ENCODE measurements at regions not wholly inside any gene's neighbourhood (a gene's known extent, or its start where the extent isn't known, plus 50 kb on each side); places are given as distances from the start of the nearest gene placed in this dataset.
"Not testable (repeated sequence)": the region's sequence is repeated elsewhere in the genome, so short reads cannot be mapped to it uniquely, and the experiment has no call there.

DNA sequence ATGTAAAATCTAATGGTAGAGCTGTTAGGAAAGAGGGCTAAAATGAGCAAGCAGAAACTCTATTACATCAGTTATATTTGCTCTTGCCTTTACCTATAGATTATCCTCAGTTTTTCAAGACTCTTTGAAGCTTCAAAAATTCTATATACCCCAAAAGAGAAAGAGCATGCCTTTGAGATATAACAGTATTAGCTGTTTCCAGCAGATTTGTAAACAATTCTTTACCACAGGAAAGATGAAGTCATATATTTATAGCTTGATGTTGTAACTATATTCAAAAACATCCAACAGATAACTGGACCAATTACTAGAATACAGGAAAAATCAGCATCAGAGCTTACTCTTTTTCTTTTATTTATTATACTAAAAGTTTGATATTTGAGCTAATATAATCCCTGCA, 416.2 kb upstream of the TPK1 start:
- FAIRE-seq: no peak

DNA sequence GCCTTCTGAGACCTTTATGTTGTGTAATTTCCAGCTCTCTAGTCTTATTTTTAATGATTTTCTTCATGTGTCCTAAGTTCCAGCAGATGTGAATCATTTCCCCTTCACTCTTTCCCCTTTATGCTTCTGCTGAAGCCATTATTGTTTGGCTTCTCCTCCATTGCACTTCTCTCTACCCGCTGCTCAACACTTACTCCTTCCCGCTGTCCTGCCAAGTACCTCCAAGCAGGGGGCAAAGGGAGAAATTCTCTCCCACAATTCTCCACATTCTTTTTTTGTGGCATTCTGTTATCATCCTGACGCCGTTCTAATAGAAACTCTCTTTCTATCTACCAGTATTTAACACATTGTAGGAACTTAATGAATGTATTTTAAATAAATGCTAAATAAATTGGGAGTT, 388.9 kb upstream of the TPK1 start:
- no peak for FAIRE-seq

DNA sequence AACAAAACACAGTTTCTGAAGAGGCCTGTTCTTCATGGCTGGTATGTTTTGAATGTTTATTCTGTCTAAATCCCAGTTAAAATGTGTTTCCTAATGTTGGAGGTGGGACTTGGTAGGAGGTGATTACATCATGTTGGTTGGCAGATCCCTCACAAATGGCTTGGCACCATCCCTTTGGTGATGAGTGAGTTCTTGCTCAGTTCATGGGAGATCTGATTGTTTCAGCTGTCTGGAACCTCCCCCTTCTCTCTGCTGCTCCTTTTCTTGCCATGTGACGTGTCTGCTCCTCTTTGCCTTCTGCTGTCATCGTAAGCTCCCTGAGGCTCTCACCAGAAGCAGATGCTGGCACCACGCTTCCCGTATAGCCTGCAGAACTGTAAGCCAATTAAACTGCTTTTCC, 383.6 kb upstream of the TPK1 start:
- FAIRE-seq: no peak

DNA sequence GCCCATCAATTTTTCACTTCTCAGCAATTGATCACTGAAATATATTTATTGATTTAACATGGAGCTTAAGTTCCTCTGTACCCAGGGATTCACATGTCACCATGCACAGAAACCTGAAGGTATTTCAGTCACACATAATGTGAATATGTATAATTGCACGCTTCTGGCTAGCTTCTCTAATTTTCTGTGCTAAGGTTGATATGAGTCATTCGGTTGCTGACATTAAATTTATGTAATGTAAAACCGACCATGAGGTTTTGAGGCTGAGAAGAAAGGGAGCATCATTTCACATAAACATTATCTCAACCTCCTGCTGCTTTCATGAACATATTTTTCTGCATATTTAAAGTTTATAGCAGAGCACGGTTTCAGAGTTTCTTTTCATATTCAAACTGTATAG, 381.0 kb upstream of the TPK1 start:
- no peak for FAIRE-seq

DNA sequence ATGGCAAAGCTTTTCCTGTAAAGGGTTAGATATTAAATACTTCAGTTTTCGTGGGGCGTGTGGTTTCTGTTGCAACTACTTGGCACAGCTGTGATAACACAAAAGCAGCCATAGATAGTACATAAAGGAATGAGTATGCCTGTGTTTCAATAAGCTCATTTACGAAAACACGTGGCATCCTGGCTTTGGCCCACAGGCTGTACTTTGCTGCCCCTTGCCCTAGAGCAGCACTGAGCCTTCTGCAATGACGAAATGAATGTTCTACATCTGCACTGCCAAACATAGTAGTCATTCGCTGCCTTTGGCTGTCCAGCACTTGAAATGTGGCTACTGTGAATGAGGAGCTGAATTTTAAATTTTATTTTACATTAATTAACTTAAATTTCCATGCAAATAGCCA, 376.2 kb upstream of the TPK1 start:
- FAIRE-seq: no peak

DNA sequence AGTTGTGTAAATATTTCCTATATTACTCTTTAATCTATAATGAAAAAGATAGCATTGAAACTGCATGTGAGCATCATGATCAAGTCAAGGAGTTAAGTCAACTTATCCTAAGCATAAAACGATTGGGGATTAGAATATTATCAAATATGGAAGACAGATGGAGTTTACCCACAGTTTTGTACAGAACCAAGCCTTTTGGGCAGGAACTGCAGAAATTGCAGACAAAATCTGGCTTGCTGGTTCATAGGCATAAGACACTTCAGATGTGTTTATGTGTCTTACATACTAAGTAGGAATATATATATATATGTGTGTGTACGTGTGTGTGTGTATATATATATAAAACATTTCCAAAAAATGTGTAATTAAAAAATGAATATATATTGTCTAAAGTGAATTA, 375.4 kb upstream of the TPK1 start:
- no peak for FAIRE-seq

DNA sequence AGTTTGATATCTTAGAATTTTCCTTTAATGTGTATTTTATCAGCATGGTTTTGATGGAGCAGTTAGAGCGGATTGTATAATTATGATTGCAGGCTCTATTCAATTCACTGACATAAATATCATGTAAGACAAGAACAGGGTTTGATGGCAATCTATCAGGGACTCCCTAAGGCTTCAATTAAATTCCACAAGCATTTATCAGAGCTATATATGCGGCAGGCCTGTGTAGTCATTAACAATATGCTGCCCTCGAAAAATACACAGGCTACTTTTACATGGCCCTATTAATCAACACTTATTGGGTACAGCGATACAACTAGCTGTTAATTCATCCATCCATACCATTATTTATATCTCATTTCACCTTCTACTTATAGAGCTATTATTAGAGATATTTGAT, 358.1 kb upstream of the TPK1 start:
- no peak for FAIRE-seq

DNA sequence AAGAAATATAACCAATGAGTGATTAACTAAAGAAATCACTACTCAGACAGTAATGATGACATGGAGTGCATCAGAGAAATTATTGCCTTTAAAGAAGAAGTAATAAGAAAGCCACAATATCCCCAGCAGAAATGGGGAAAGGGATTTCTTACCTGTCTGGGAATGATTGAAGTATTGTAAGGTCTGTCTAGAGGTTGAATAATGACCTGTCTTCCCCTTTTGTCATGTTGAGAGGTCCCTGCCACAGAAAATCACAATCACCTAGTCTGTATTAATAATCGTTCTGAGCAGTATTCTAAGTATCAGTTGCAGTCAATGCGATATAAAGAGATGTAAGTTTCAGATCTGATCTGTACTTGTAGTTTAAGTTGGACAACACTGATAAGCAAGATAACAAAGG, 349.1 kb upstream of the TPK1 start:
- FAIRE-seq: no peak

DNA sequence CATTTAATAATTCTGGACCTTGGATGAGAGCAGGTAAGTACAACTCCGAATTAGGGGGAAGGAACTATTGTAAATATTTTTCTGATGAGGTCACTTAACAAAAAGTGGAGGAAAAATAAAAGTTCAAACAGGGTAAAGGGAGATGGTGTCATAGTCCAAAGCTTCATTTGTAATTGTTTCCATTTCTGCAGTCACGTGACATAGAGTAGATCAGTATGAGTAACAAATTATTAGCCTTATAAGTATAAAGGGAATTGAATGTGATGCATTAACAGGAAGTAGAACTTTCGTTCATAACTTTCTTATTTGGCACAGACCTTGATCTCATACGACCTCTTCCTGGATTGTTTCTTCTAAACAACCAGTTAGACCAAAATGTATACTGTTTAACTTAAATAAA, 347.2 kb upstream of the TPK1 start:
- FAIRE-seq: no peak

DNA sequence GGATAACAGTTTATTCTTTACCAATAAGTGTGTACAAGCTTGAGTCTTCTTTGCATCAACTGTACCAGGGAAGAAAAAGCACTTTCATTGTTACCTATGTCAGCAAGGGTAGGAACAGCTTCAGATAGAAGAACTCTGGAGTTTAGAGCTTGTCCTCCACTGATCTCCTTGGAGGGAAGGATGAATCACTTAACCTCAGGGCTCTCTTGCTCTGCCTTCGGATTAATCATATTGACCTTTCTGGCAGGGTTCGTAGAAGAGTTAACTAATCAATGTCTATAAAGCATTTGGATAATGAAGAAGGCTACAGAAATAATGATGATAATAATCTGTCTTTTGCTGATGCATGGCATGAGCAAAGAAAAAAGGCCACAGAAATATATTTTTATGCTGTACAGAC, 339.5 kb upstream of the TPK1 start:
- no peak for FAIRE-seq

DNA sequence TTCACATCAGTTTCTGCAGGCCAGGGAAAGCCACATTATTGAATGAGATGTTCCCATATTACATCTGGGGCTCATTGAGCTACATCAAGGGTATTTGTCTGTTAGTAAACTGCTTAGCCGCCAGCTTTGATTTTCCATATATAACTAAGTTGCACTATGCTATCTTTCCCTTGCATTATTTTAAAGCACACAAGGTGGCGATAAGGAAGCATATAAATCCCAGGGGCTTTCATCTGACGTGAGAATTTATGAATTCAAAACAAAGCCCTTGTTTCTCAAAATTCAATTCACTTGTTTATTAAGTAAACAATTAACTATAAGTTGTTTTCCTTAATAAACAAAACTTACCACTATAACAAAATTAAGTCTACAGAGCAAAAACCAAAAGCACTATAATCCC, 334.1 kb upstream of the TPK1 start:
- FAIRE-seq: no peak

DNA sequence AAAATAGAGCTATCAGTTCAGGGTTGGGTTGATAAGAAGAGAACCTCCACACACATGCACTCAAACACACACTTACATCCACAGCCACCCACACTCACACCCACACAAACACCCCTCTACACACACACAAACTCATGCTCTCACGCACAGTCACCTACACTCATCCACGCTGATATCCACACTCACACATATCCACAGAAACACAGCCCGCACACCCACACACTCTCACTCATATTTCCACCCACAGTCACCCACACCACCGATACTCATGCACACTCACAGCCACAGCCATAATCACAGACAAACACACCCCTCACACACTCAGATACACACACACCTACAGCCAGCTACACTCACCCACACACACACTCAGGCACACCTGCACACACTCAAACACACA, 333.0 kb upstream of the TPK1 start:
- FAIRE-seq: no peak

DNA sequence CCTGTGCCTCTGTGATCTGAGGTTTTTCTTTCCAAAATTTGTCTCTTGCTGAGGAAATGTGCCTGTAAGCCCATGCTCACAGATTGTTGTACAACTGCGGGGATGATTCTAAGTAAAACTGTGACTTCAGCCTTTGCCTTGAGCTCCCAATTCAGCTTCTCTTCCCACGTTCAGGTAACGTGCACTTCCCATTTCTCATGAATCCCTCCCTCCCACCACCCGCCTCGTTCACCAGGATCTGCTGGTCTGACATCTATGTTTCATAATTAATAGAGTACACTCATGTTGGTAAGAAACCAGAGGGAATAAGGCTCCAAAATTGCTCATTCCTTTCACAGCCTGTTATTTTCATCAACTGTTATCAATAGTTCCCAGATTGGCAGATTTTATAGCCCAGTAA, 332.6 kb upstream of the TPK1 start:
- no peak for FAIRE-seq

DNA sequence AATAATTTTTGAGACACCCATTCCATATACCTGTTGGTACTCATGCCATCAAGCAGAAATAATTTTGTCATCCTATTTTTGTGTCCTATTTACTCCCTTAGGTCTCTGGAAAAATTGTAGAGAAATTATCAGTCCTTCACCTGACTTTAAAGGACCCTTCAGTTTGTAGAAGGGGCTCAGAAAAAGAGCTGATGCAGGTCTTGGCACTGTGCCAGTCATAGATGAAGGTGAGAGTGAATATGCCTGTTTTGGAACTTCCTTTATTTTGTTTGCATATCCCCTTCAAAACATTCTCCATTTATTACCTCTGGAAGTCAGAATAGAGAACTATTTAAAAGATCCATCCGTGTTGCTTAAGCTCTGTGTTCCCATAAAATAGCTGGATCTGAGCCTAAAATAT, 321.0 kb upstream of the TPK1 start:
- no peak for FAIRE-seq

DNA sequence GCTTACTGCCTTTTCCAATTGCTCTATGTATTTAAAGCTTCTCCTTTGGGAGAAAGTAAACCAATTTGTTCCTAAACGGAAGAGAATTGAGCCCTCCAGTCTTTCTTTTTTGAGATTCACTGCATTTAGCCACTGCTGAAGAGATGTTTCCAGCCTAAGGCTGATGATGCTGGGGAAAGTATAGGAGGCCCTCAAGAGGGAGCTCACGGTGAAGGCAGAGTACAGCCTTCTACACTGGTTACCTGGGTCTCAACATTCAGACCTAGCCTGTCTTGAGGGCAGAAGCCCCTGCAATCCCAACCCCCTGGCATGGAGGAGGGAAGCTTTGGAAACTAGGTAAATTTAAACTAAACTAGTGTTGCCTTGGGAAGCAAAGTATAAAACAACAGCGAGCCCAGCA, 316.7 kb upstream of the TPK1 start:
- FAIRE-seq: no peak

DNA sequence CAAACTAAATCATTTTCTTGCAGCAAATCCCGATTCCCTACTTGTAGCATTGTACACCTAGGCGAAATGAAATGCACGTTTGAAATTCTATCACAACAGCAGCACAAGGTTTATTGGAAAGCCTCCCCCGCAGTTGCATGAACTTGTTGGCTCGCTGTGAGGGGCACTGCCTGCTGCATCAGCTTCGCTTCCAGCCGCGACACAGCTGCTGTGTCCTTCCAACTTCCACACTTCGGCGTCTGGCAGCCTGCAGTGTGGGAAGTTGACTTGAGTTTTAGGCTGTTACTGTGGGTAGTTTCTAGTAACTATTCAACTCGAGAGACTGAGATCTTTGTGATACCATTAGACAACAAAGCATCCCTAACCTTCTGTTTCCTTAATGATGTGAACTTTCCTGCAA, 315.8 kb upstream of the TPK1 start:
- no peak for FAIRE-seq

DNA sequence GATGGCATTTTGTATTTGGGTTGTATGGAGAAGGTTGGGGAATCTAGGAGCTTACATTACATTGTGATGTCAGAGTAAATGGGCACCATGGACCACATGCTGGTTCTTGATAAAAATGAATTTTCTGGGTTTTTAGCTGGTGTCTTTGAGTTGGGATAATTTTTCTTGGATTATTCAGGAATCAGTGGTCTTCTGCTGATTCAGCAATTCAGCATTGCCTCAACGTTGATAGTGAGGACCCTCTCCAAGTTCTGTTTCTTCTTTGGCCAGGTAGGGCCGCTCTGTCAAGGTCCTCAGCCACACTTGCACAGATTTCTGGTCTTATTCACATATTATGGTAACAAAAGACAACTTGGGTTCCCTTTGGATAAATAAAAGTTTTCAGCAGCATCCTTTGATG, 312.0 kb upstream of the TPK1 start:
- FAIRE-seq: no peak

DNA sequence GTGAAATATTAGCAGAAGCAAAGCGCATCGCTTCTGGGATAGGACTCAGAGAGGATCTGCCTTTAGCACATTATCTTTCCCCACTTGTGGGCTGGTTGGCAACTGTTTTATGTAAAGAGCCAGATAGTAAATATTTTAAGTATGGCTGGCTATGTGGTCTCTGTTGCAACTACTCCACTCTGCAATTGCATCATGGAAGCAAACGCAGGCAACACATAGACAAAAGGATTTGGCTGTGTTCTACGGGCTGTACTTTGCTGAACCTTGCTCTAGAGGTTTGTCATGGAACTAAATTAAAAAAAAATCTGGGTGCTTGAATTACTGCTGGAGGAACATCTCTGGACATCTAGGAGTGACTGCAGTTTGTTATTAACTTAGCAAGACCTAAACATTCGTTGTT, 307.8 kb upstream of the TPK1 start:
- FAIRE-seq: no peak

DNA sequence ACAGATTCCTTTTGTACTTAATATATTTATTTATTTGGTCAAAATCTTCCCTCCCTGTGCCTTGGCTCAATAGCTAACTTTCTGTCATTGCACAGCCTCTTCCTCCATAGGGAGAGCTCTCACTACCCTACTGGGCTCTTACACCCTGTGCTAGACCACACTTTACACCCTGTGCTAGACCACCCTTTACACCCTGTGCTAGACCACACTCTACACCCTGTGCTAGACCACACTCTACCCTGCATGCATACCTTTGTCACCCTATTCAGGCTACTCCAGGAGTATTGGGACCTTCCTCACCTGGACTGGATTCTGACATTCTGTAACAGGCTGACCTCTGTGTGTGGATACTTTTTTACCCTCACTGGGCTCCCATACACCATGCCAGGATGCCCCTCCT, 298.5 kb upstream of the TPK1 start:
- FAIRE-seq: no peak

DNA sequence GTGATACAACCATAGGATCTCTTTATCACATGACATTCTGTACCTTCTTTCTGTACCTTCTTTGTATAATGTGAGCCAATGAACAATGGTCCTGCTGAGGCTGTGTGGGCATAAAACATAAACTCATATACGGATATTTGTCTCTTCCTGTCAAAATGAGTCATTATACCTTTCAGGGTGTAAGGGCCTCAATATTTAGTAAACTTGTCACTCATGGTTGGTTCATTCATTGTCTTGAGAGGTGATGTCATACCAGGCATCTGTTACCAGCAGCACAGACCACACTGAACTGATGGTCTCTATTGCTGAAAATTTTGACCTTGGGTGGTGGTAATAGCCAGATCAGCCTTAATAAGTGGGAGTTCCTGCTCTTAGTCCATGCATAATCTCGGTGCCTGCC, 287.6 kb upstream of the TPK1 start:
- FAIRE-seq: no peak

DNA sequence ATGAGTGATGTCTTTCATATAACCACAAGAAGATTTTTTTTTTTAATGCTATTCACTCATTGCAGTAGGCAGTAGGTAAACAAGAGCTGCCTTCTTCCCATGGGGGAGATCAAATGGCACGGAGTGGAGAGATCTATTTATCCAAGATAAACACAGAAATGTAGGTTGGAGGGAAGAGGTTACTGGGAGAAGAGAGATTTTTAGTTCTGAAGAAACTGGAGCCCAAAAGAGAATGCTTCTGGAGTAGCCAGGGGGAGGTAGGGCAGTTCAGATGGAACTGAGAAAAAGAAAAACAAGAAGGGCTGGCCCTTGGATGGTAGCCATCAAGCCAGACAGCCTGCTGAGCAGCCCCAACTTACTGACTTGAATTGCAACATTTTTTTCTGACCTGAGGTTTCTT, 270.1 kb upstream of the TPK1 start:
- FAIRE-seq: no peak

DNA sequence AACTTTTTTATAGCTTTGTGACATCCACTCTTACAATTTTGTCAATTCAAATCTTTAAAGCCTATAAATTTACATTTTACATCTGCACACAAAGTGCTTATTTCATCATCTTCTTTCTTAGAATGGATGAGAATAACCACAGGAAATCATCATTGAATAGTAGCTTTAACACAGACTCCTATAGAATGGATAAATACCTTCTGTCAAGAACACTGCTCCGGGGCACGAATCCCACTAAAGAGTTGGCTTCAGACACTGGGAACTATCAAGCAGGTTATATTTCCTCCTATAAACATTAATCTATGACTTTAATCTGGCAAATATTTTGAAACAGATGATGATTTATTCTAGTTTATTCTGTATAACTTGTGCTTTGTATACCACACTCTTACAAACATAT, 269.7 kb upstream of the TPK1 start:
- FAIRE-seq: no peak

DNA sequence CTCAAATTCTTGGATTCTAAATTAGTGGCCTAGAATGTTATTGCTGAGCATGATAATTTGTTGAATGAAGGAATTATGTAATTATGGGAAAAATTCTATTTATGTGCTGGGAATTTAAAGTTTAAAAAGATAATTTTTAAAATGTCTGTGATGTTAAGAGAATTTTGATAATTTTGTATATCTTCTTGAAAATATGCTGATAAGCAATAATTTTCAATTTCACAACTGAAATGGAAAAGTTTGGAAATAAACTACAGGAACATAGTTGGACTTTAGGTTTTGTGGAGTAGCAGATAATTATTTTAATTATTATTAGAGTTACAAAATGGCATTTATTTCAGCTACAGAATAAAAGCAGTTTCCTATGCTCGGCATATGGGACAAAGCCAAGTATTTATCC, 268.5 kb upstream of the TPK1 start:
- no peak for FAIRE-seq

DNA sequence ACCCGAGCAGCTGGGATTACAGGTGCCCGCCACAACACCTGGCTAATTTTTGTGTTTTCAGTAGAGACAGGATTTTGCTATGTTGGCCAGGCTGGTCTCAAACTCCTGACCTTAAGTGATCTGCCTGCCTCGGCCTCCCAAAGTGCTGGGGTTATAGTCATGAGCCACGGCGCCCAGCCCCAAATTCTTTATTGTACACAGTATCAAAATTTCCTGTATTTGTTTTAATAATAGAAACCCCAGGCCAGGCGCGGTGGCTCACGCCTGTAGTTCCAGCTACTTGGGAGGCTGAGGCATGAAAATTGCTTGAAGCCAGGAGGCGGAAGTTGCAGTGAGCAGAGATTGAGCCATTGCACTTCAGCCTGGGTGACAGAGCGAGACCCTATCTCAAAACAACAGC, 266.3 kb upstream of the TPK1 start:
- not testable (repeated sequence) for FAIRE-seq

DNA sequence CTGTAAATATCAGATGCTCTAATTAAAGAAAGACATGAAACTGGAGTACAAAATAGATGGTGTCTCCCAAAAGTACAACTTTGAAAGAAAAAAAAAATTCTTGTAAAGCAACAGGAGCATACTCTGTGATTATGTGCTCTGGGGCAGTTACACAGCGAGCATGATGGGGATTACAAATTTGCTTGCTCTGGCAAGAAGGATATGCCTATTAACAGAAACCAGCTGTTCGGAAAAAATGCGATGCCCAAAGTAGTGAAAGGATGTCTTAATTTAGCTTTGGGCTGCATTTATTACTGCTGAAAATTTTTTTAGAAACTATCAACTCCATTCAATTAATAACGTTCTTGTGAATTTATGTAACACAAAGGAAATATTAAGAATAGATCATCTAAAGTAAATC, 256.9 kb upstream of the TPK1 start:
- FAIRE-seq: no peak

DNA sequence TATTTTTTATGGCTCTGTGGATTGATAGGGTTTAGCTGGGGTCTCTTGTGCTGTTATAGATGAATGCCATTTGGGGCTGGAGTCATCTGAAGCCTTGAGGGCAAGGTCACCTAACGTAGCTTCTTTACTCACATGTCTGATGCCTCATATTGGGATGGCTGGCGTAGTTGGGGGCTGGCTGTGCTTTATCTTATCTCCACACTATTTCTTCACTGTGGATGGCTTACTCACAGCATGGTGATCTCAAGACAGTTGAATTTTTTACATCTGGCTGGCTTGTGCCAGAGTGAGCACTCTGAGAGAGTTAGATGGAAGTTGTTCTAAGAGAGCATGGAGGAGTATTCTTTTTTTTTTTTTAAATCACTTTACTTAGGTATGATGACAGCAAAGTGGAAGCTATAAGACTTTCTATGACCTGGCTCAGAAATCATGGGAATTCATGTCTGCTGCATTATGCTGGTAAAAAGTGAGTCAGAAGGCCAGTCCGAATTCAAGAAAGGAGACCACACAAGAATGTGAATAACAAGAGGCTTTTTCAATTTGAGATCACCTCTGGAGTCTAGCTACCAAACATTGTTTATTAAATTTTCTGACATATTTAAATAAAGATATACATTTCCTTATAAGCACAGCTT, 252.4 kb upstream of the TPK1 start:
- FAIRE-seq: no peak
